Astrocyte of the hippocampus (primary cell): ENCODE measurements at regions not wholly inside any gene's neighbourhood (a gene's known extent, or its start where the extent isn't known, plus 50 kb on each side); places are given as distances from the start of the nearest gene placed in this dataset.
"Not testable (repeated sequence)": the region's sequence is repeated elsewhere in the genome, so short reads cannot be mapped to it uniquely, and the experiment has no call there.

Experiments
- DNase-seq: peaks from one replicate; pipeline ENCODE4 v3.0.0; 2011; ENCODE audit warnings: low read depth, low spot score

- no peak for DNase-seq
These were observed 570.0 kb downstream of the PTPRC start for GRCh38 chr1:199208847-199209246.

- DNase-seq, result no peak
These were observed 579.2 kb downstream of the PTPRC start for GRCh38 chr1:199218065-199218464.

- DNase-seq, result no peak
These were observed 579.7 kb downstream of the PTPRC start for GRCh38 chr1:199218533-199218932.

- no peak for DNase-seq
These were observed 581.2 kb downstream of the PTPRC start for GRCh38 chr1:199220031-199220430.

GRCh38 chr1:199221371-199222150 is 582.7 kb downstream of the PTPRC start:
- no peak for DNase-seq

- DNase-seq, result no peak
These were observed 585.1 kb downstream of the PTPRC start for GRCh38 chr1:199223936-199224335.

- DNase-seq, result peak; percentile 23
These were observed 587.3 kb downstream of the PTPRC start for GRCh38 chr1:199226163-199226562.

GRCh38 chr1:199242147-199242546 is 603.3 kb downstream of the PTPRC start:
- DNase-seq, result peak; percentile 42

GRCh38 chr1:199242601-199243000 is 603.8 kb downstream of the PTPRC start:
- no peak for DNase-seq

GRCh38 chr1:199243423-199244061 is 604.7 kb downstream of the PTPRC start:
- DNase-seq, result peak; percentile 26

- no peak for DNase-seq
These were observed 607.1 kb downstream of the PTPRC start for GRCh38 chr1:199245946-199246345.

- no peak for DNase-seq
These were observed 607.9 kb downstream of the PTPRC start for GRCh38 chr1:199246716-199247115.

- no peak for DNase-seq
These were observed 609.1 kb downstream of the PTPRC start for GRCh38 chr1:199247891-199248290.

- DNase-seq, result not testable (repeated sequence)
These were observed 615.2 kb downstream of the PTPRC start for GRCh38 chr1:199254040-199254439.

GRCh38 chr1:199261328-199261727 is 622.5 kb downstream of the PTPRC start:
- no peak for DNase-seq

- DNase-seq, result no peak
These were observed 625.4 kb downstream of the PTPRC start for GRCh38 chr1:199264283-199264682.

- DNase-seq, result no peak
These were observed 626.1 kb downstream of the PTPRC start for GRCh38 chr1:199264911-199265310.

GRCh38 chr1:199265319-199265718 is 626.5 kb downstream of the PTPRC start:
- DNase-seq, result no peak

GRCh38 chr1:199269241-199269640 is 630.4 kb downstream of the PTPRC start:
- DNase-seq, result peak; percentile 23

- DNase-seq, result peak; percentile 90
These were observed 633.3 kb downstream of the PTPRC start for GRCh38 chr1:199272139-199272544.

GRCh38 chr1:199272628-199273086 is 633.8 kb downstream of the PTPRC start:
- DNase-seq, result peak; percentile 97

- peak; percentile 38 for DNase-seq
These were observed 635.1 kb downstream of the PTPRC start for GRCh38 chr1:199273837-199274379.

- DNase-seq, result no peak
These were observed 640.2 kb downstream of the PTPRC start for GRCh38 chr1:199279067-199279466.
